ENCODE measurements at regions not wholly inside any gene's neighbourhood (a gene's known extent, or its start where the extent isn't known, plus 50 kb on each side); places are given as distances from the start of the nearest gene placed in this dataset.

DNA sequence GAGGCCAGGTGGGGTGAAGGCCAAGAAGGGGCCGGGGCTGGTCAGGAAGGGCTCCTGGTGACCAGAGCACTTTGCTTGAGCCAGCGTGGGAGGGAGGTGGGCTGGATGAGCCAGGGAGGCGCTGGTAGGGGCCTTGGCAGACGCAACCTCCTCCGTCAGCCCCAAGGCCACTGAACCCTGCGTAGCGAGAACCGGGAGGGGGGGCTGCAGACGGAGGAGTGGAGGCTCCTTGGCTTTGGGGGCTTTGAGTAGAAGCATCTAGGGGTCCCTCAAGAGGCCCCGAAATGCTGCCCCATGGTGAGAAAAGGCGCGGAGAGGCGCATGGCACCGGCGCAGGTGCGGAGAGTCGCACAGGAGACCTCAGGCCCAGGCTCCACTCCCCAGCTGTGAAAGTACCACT, 1888.0 kb upstream of the CDH9 start:
- TF ChIP-seq, protein P1, sequence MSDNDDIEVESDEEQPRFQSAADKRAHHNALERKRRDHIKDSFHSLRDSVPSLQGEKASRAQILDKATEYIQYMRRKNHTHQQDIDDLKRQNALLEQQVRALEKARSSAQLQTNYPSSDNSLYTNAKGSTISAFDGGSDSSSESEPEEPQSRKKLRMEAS (IDR thresholded peaks at IDR 0.05) = no peak
- TF ChIP-seq CEBPB (IDR thresholded peaks at IDR 0.05) (no peak), ZBTB7A (IDR thresholded peaks at IDR 0.05; ENCODE audit: low read depth) (no peak), EP300 (IDR thresholded peaks at IDR 0.05; ENCODE audit: borderline replicate concordance) (no peak), CREB1 (IDR thresholded peaks at IDR 0.05; ENCODE audit: low read depth) (no peak), TAF1 (IDR thresholded peaks at IDR 0.05; ENCODE audit: low read depth) (no peak), YY1 (IDR thresholded peaks at IDR 0.05; ENCODE audit: low read depth) (no peak), RAD21 (IDR thresholded peaks at IDR 0.05; ENCODE audit: low read depth) (no peak), NFIC (IDR thresholded peaks at IDR 0.05) (no peak), TEAD4 (IDR thresholded peaks at IDR 0.05) (no peak), TCF12 (IDR thresholded peaks at IDR 0.05; ENCODE audit: low read depth) (no peak), FOXM1 (IDR thresholded peaks at IDR 0.05; ENCODE audit: borderline replicate concordance, low read depth) (no peak)
- TF ChIP-seq, protein P2, sequence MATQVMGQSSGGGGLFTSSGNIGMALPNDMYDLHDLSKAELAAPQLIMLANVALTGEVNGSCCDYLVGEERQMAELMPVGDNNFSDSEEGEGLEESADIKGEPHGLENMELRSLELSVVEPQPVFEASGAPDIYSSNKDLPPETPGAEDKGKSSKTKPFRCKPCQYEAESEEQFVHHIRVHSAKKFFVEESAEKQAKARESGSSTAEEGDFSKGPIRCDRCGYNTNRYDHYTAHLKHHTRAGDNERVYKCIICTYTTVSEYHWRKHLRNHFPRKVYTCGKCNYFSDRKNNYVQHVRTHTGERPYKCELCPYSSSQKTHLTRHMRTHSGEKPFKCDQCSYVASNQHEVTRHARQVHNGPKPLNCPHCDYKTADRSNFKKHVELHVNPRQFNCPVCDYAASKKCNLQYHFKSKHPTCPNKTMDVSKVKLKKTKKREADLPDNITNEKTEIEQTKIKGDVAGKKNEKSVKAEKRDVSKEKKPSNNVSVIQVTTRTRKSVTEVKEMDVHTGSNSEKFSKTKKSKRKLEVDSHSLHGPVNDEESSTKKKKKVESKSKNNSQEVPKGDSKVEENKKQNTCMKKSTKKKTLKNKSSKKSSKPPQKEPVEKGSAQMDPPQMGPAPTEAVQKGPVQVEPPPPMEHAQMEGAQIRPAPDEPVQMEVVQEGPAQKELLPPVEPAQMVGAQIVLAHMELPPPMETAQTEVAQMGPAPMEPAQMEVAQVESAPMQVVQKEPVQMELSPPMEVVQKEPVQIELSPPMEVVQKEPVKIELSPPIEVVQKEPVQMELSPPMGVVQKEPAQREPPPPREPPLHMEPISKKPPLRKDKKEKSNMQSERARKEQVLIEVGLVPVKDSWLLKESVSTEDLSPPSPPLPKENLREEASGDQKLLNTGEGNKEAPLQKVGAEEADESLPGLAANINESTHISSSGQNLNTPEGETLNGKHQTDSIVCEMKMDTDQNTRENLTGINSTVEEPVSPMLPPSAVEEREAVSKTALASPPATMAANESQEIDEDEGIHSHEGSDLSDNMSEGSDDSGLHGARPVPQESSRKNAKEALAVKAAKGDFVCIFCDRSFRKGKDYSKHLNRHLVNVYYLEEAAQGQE (IDR thresholded peaks at IDR 0.05; ENCODE audit: low read depth) = no peak

Data from Ishikawa (cell line).